GM18868 (cell line): ENCODE measurements at regions not wholly inside any gene's neighbourhood (a gene's known extent, or its start where the extent isn't known, plus 50 kb on each side); places are given as distances from the start of the nearest gene placed in this dataset.
"Not testable (repeated sequence)": the region's sequence is repeated elsewhere in the genome, so short reads cannot be mapped to it uniquely, and the experiment has no call there.

Source experiments
- ATAC-seq: cut with Tn5 transposase; IDR thresholded peaks from one replicate; pipeline ENCODE4 v1.9.1; 2021; ENCODE audit warnings: mild to moderate bottlenecking, moderate library complexity; ENCODE audit not compliant: unreplicated experiment

DNA sequence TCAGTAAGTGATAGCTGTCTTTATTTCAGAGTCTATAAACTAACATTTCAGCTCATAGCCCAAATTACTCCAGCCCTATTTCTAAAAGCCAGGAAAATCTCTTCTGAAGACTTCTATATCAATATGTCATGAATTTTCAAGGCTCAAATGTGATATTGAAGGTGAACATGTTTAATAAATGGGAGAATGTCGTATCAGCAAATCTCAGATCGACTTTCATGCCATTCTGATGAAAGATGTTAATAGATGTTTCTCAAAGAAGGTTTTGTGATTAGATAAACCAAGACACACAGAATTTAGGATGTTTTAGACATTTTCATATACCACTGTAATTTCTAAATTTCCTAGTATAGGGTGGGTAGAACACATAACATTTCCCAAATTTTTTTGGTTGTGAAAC lies 380.6 kb downstream of the ARL4A start:
- no peak for ATAC-seq

- no peak for ATAC-seq
Measured at GRCh38 chr7:13069841-13070240, 382.4 kb downstream of the ARL4A start.

DNA sequence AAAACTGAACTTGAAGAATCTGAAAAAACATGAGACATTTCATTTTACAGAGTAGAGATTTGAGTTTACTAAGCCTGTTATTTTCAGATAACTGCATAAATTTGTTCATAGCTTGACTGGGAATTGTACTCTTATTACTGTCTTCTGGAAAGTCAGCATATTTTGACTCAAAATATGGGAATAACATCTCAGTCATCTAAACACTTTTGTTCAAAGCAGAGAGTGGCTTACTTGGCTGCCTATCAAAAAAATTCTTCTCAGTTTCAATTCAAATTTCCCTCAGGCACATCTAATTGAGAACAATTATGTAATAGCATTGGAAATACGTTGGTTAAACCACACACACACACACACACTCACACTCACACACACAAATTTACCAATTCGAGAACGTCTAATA lies 384.6 kb downstream of the ARL4A start:
- ATAC-seq, result no peak

GRCh38 chr7:13077466-13077865 lies 390.0 kb downstream of the ARL4A start:
- no peak for ATAC-seq

- ATAC-seq, result no peak
Measured at GRCh38 chr7:13078105-13078504, 390.7 kb downstream of the ARL4A start.

DNA sequence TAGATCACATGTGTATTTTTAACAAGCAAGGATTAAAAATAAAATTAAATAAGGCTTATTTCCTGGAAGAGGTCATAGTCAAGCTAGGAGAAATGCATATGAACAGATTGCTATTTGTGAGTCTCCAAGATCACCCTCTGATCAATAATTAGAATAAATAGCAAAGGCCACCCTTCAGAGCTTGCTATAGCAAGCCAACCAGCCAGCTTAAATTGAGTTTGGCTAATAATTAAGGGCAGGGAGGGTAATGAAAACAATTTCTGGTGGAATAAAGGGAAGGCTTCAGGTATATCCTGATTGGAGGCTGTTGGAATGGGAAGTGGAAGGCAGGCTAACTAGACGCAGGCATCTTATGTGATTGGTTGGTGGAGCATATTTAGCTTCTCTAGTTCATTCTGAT lies 403.5 kb downstream of the ARL4A start:
- ATAC-seq, result no peak

DNA sequence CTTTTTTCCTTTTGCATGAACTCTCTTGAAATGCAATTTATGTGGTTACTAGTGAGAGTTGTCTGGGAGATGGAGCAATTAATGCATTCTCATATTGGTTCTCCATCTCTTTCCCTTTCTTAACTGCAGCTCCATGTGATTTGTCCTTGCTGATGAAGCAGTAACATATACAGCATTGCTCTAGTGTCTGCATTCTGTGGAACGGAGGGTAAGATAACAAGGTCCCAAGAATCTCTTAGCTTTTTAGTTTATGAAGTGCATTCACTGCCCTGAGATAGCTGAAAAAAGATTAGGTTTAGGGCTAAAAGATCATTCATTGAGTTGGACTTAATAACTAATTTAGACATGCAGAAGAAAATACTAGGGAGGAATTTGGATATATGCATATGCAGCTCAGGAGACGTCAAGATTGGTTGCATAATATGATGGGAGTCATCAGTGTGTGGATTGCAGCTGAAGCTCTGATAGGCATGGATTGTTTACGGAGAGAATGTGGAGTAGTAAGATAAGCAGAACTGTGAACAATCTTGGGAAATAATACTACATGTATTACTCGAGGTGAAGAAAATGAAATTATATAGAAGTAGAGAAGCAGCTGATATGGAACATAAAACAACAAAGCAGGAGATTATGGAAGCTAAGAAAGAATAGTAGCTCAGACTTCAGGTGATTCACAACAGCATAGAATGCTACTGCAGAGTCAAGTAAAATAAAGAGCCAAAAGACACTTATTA lies 404.7 kb downstream of the ARL4A start:
- no peak for ATAC-seq

GRCh38 chr7:13092708-13093005 lies 405.2 kb downstream of the ARL4A start:
- no peak for ATAC-seq

DNA sequence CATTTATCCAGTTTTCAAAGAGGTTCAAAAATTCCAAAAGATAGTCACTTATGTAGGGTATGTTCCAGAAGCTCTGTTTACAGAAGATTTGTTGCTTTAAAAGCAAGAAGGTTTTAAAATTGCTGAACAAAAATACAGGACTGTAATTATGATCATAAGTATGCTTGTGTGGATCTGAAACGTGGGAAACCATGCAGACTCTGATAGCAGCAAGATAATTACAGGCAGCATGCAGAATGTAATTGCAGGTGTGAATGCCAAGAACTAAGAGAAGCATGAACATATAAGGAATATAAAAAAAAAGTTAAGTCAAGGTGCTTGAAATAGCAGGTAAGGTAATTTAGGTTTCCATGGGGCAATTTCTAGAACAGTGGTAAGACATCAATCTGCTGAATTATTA lies 405.7 kb downstream of the ARL4A start:
- no peak for ATAC-seq

DNA sequence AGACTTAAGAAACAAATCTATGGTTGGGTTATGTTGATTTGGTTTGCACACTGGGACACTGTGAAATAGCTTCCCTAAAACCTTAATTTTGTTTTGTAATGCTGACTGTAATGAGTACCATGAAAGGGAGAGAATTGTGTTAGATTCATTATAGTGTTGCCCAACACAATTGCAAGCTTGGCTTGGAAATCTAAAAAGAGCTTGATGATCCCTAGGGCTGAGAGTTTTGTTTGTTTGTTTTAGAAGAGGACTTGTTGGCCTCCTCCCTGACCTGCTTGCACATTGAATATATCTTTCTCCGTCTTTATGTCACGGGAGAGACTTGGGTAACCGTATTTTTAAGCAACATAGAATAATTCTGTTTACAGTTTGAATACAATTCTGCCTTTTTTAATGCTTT lies 410.1 kb downstream of the ARL4A start:
- no peak for ATAC-seq

DNA sequence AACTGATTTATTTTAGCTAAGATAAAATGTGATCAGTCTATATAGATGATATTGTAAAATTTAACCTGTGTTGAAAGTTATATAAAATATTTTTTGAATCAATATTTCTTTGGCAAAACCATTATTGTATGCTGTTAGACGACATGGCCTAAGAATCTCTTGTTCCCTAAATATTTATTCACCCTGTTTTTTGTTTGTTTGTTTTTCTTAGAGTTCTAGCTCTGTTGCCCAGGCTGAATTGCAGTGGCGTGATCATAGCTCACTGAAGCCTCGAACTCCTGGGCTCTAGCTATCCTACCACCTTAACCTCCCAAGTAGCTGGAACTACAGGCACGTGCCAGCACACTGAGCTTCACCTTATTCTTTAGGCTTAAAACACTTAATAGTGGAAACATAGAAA lies 410.7 kb downstream of the ARL4A start:
- no peak for ATAC-seq

DNA sequence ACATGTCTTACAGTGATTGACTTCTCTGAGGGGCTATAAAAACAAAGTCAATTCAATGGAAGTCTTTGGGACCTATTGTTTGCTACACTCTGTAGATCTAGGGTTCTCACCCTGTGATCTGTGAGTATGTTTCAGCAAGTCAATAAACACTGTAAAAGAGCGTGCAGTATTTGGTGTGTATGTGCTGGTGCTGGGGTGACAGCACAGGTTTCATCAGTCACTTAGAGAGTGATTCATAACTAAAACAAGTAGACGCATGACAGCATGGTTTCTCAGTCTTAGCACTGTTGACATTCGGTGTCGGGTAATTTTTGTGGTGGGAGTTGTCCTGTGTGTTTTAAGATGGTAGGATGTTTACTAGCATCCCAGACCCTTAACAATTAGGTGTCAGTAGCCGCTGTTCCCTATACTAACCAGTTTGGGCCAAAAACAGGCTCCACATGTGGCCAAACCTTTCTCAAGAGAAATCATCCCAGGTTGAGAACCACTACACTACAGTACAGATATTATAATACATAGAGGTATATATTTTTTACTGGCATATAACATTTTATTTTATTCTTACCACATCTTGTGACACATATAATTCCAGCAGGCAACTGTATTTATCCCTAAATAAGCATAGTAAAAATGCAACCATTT lies 411.8 kb downstream of the ARL4A start:
- ATAC-seq, result peak; percentile 80

- no peak for ATAC-seq
Measured at GRCh38 chr7:13104128-13104527, 416.7 kb downstream of the ARL4A start.

DNA sequence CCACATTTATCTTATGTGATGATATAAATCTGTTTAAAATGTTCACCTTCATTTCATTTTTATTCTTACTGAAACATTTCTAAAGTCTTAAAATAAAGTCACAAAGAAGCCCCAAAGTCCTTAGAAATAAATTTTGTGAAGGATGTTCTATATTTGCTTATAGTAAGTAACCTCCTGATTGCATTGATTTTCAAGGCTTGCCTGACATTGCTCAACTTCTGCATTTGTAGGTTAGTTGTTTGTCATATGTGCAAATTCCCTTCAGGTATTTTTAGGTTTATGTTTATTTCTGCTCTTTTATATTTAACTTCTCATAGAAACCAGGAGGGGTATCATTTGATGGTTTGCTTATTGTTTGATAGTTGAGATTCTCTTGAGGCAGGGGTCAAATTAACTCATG lies 417.8 kb downstream of the ARL4A start:
- ATAC-seq, result no peak

DNA sequence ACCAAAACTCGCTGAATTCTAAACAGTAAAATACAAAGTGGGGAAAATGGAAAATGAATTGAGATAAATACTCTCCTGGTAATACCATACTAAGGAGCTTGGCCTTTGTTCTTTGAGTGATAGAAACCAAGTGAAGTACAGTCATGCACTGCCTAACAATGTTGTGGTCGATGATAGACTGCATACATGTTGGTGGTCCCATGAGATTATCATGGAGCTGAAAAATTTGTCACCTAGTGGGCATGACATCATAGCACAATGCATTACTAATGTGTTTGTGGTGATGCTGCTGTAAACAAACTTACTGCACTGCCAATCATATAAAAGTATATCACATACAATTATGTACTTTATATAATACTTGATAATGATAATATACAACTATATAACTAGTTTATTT lies 419.1 kb downstream of the ARL4A start:
- no peak for ATAC-seq

GRCh38 chr7:13107291-13107690 lies 419.9 kb downstream of the ARL4A start:
- ATAC-seq, result no peak

GRCh38 chr7:13108061-13108460 lies 420.6 kb downstream of the ARL4A start:
- ATAC-seq, result no peak

GRCh38 chr7:13109201-13109600 lies 421.8 kb downstream of the ARL4A start:
- no peak for ATAC-seq

- no peak for ATAC-seq
Measured at GRCh38 chr7:13110107-13110506, 422.7 kb downstream of the ARL4A start.

- no peak for ATAC-seq
Measured at GRCh38 chr7:13111230-13111629, 423.8 kb downstream of the ARL4A start.

- ATAC-seq, result not testable (repeated sequence)
Measured at GRCh38 chr7:13114240-13114639, 426.8 kb downstream of the ARL4A start.

DNA sequence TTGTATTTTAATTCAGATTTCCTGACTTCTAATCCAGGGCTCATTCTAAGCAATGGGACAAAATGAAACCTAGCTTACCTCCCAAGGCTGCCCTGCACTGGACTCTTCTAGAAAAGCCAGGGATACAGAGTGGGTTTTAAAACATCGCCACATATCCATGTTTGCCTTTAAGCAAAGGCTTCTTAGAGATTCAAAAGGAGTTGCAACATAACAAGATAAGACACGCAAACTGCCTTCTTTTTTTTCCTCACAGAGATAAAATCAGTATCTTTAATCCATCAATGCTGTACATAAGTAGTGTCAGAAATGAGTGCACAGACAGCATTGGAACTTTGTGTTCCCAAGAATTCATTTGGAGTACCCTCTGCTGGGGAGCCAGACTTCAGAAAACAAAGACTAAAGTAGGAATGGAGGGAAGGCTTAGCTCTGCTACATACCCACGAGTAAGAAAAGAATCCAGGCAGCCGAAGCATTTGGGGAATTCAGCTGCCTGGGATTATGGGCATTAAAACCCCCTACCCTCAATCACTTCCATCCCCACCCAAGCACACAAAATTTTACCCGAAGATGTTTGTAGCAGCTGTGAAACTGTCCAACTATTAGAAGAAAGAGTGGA lies 427.8 kb downstream of the ARL4A start:
- ATAC-seq, result no peak

- ATAC-seq, result no peak
Measured at GRCh38 chr7:13115855-13116254, 428.4 kb downstream of the ARL4A start.
